PC-3 (cell line): ENCODE measurements at regions not wholly inside any gene's neighbourhood (a gene's known extent, or its start where the extent isn't known, plus 50 kb on each side); places are given as distances from the start of the nearest gene placed in this dataset.

ENCODE experiments used
- ATAC-seq: fragments of 200-7000 bp; cut with Tn5 transposase; 2 replicates; pipeline ENCODE4 v1.9.1; 2020; ENCODE audit warnings: mild to moderate bottlenecking, moderate library complexity
- BruUV-seq: library from RNA; stranded (reverse); fragments of 400-500 nt; replicated peaks from 2 replicates; lab custom pipeline; 2021; lab: Mats Ljungman, UMichigan
- CTCF ChIA-PET: fragments of 300-600 bp; sonication (Branson Sonifier 250); formaldehyde crosslinking; loops from one replicate; lab custom pipeline; 2022; ENCODE audit warnings: antibody characterized with exemption; lab: Charles Lee
- POLR2A ChIA-PET: fragments of 300-600 bp; sonication (Branson Sonifier 250); formaldehyde crosslinking; loops from one replicate; lab custom pipeline; 2022; ENCODE audit warnings: antibody characterized with exemption; ENCODE audit not compliant: unreplicated experiment; lab: Charles Lee
- DNase-seq: peaks from one replicate; pipeline ENCODE4 v3.0.0-alpha.2; 2015
- H2AFZ ChIP-seq: fragments of 300-600 bp; sonication (generic); 2 replicates; pipeline ENCODE4 v1.6.0; 2016; ENCODE audit warnings: antibody characterized with exemption, low read length
- H3F3A ChIP-seq: fragments of 300-600 bp; sonication (generic); one replicate; pipeline ENCODE4 v1.6.0; 2017; ENCODE audit warnings: antibody characterized with exemption, low read length, control low read depth, mild to moderate bottlenecking; ENCODE audit not compliant: unreplicated experiment
- H3K27ac ChIP-seq: fragments of 300-600 bp; sonication (generic); 2 replicates; pipeline ENCODE4 v1.5.1; 2016; ENCODE audit warnings: mild to moderate bottlenecking, low read length
- H3K27me3 ChIP-seq: fragments of 300-600 bp; sonication (generic); 2 replicates; pipeline ENCODE4 v1.6.1; 2016; ENCODE audit warnings: low read length, mixed read lengths
- H3K36me3 ChIP-seq: fragments of 300-600 bp; sonication (generic); 2 replicates; pipeline ENCODE4 v1.6.1; 2016; ENCODE audit warnings: low read depth, mixed run types, low read length, mixed read lengths
- H3K4me1 ChIP-seq: fragments of 300-600 bp; sonication (generic); 2 replicates; pipeline ENCODE4 v1.5.1; 2016; ENCODE audit warnings: low read length; ENCODE audit not compliant: insufficient read depth
- H3K4me2 ChIP-seq: fragments of 300-600 bp; sonication (generic); 2 replicates; pipeline ENCODE4 v1.6.0; 2016; ENCODE audit warnings: low read length
- H3K4me3 ChIP-seq: fragments of 300-600 bp; sonication (generic); 2 replicates; pipeline ENCODE4 v1.5.1; 2016; ENCODE audit warnings: mild to moderate bottlenecking, low read length, mixed read lengths
- H3K79me2 ChIP-seq: fragments of 300-600 bp; sonication (generic); 2 replicates; pipeline ENCODE4 v1.6.1; 2017; ENCODE audit warnings: low read length, mixed read lengths
- H3K9ac ChIP-seq: fragments of 300-600 bp; sonication (generic); 2 replicates; pipeline ENCODE4 v1.6.0; 2016; ENCODE audit warnings: mild to moderate bottlenecking, low read length
- H3K9me2 ChIP-seq: fragments of 300-600 bp; sonication (generic); replicated peaks from 2 replicates; pipeline ENCODE4 v1.6.1; 2016; ENCODE audit warnings: mixed run types, low read length, mixed read lengths
- H3K9me3 ChIP-seq: fragments of 300-600 bp; sonication (generic); 2 replicates; pipeline ENCODE4 v1.6.1; 2016; ENCODE audit warnings: low read length, mixed read lengths
- H4K20me1 ChIP-seq: fragments of 300-600 bp; sonication (generic); 2 replicates; pipeline ENCODE4 v1.6.1; 2016; ENCODE audit warnings: low read length, mixed read lengths
- EZH2 ChIP-seq: fragments of 300-600 bp; sonication (generic); IDR thresholded peaks from one replicate; pipeline ENCODE4 v1.6.1; 2017; ENCODE audit warnings: antibody characterized with exemption, mild to moderate bottlenecking, low read length; ENCODE audit not compliant: unreplicated experiment
- EZH2phosphoT487 ChIP-seq: fragments of 300-600 bp; sonication (generic); IDR thresholded peaks from 2 replicates; pipeline ENCODE4 v1.6.1; 2018; ENCODE audit warnings: mild to moderate bottlenecking, antibody characterized with exemption, low read length, borderline replicate concordance
- intact Hi-C: fragments of 100-400 bp; cut with micrococcal nuclease; formaldehyde crosslinking; loops from 2 replicates; pipeline ENCODE4 v1.9.0; 2023
- TF ChIP-seq, protein P1 (sequence below): fragments of 300-600 bp; sonication (generic); conservative IDR thresholded peaks from 2 replicates; pipeline ENCODE4 v1.5.1; 2017; ENCODE audit warnings: antibody characterized with exemption, low read depth, mild to moderate bottlenecking, low read length

DNA sequence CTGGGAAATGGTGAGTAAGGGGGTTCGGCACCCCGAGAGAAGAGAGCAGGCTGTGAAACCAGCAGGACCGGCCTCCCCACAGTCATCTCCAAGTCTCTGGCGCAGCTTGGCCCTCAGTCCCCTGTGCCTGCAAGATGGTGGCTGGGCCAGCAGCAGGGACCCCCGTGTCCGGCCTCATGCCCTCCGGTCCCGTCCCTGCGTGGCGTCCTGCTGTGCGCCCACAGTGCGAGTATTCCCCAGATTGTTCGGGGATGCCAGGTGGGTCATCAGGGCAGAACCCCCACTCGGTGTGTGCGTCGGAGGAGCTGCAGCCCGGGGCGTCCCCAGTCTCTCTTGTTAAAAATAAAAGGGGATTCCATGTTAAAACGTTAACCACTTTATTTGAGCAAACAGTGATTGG is 216.9 kb upstream of the ALG10B start:
- no peaks in the 10 kb centered on the region for H3F3A ChIP-seq
- no peak overlapping the region for H3K4me3 ChIP-seq
- H4K20me1 ChIP-seq: no peaks in the 10 kb centered on the region
- ChIA-PET CTCF (no interaction called here), POLR2A (no interaction called here)
- ATAC-seq: no peak
- BruUV-seq: no TSS peak
- TF ChIP-seq EZH2: no peak
- TF ChIP-seq, protein P1, sequence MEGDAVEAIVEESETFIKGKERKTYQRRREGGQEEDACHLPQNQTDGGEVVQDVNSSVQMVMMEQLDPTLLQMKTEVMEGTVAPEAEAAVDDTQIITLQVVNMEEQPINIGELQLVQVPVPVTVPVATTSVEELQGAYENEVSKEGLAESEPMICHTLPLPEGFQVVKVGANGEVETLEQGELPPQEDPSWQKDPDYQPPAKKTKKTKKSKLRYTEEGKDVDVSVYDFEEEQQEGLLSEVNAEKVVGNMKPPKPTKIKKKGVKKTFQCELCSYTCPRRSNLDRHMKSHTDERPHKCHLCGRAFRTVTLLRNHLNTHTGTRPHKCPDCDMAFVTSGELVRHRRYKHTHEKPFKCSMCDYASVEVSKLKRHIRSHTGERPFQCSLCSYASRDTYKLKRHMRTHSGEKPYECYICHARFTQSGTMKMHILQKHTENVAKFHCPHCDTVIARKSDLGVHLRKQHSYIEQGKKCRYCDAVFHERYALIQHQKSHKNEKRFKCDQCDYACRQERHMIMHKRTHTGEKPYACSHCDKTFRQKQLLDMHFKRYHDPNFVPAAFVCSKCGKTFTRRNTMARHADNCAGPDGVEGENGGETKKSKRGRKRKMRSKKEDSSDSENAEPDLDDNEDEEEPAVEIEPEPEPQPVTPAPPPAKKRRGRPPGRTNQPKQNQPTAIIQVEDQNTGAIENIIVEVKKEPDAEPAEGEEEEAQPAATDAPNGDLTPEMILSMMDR: no peak
- TF ChIP-seq EZH2phosphoT487: no peak
- no peak overlapping the region for H3K4me2 ChIP-seq
- intact Hi-C loops: no loop called here
- H3K36me3 ChIP-seq: no peaks in the 10 kb centered on the region
- H3K4me1 ChIP-seq: peaks cover 11% of the 10 kb centered on the region
- H3K79me2 ChIP-seq: no peaks in the 10 kb centered on the region
- no peak overlapping the region for H2AFZ ChIP-seq
- no peak overlapping the region for H3K9ac ChIP-seq
- H3K27ac ChIP-seq: no peak overlapping the region
- H3K27me3 ChIP-seq: no peaks in the 10 kb centered on the region
- no peaks in the 10 kb centered on the region for H3K9me2 ChIP-seq
- DNase-seq: no peak
- H3K9me3 ChIP-seq: no peaks in the 10 kb centered on the region

DNA sequence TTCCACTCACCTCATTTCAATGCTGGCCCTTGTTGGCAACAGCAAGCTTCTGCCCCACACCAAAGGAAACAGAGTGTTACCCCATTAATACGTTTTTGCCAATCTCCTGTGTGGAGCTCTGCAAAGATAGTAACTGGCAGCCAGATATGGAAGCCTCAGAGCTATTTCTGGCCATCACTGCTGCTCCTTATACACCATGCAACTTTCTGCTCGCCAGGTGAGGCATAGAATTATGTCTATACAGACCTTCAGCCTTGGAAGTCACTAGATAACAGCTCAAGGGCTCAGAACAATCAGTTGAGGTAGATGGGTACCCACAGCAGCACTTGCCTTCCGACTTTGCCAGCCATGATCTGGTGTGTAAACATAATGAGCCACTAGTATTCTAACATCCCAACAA is 214.8 kb upstream of the ALG10B start:
- no TSS peak for BruUV-seq
- Histone ChIP-seq H3K9ac (no peak overlapping the region), H3K79me2 (no peaks in the 10 kb centered on the region), H3K4me1 (peaks cover 11% of the 10 kb centered on the region), H3K4me2 (no peak overlapping the region; the same call in 1 of the 2 replicates), H3K4me3 (no peak overlapping the region), H3K36me3 (no peaks in the 10 kb centered on the region), H2AFZ (peak overlapping the region; percentile 33), H3K9me2 (no peaks in the 10 kb centered on the region), H3F3A (no peaks in the 10 kb centered on the region), H3K27me3 (no peaks in the 10 kb centered on the region), H4K20me1 (no peaks in the 10 kb centered on the region), H3K9me3 (no peaks in the 10 kb centered on the region), H3K27ac (no peak overlapping the region)
- TF ChIP-seq EZH2 (no peak), EZH2phosphoT487 (no peak)
- POLR2A ChIA-PET: no interaction called here
- CTCF ChIA-PET: no interaction called here
- DNase-seq: no peak
- ATAC-seq: peak; percentile 45; the same call in 1 of the 2 replicates
- intact Hi-C loops: no loop called here

DNA sequence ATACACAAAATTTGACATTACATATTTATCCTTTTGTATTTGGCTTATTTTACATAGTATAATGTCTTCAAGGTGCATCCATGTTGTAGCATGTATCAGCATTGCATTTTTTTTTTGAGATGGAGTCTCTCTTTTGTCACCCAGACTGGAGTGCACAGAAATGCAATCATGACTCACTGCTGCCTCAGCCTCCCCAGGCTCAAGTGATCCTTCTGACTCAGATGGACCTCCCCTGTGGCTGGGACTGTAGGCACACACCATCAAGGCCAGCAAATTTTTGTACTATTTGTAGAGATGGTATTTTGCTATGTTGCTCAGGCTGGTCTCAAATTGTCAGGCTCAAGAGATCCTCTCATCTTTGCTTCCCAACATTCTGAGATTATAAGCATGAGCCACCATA is 214.4 kb upstream of the ALG10B start:
- intact Hi-C loops: no loop called here
- BruUV-seq: no TSS peak
- DNase-seq: peak; percentile 76
- H3K36me3 ChIP-seq: no peaks in the 10 kb centered on the region
- ChIA-PET CTCF (no interaction called here), POLR2A (no interaction called here)
- H3K9ac ChIP-seq: no peak overlapping the region
- no peaks in the 10 kb centered on the region for H4K20me1 ChIP-seq
- no peaks in the 10 kb centered on the region for H3K9me2 ChIP-seq
- peak; percentile 95 for ATAC-seq
- peak overlapping the region; percentile 33 for H2AFZ ChIP-seq
- no peak overlapping the region for H3K27ac ChIP-seq
- H3K4me2 ChIP-seq: no peak overlapping the region; the same call in 1 of the 2 replicates
- no peak overlapping the region for H3K4me3 ChIP-seq
- no peaks in the 10 kb centered on the region for H3K79me2 ChIP-seq
- H3K27me3 ChIP-seq: no peaks in the 10 kb centered on the region
- H3F3A ChIP-seq: no peaks in the 10 kb centered on the region
- H3K4me1 ChIP-seq: peaks cover 11% of the 10 kb centered on the region
- no peaks in the 10 kb centered on the region for H3K9me3 ChIP-seq
- no peak for TF ChIP-seq EZH2phosphoT487
- TF ChIP-seq, protein P1: no peak
- TF ChIP-seq EZH2: no peak
